Lower lobe of right lung (tissue), 2 donors: ENCODE measurements at regions not wholly inside any gene's neighbourhood (a gene's known extent, or its start where the extent isn't known, plus 50 kb on each side); places are given as distances from the start of the nearest gene placed in this dataset.

ENCODE experiments used
- ATAC-seq, 2 donors: fragments of 200-7000 bp; cut with Tn5 transposase; one replicate each; pipeline ENCODE4 v1.9.1; 2020 to 2022; ENCODE audit warnings: mild to moderate bottlenecking in 2 of 2, moderate library complexity in 2 of 2
- DNase-seq: peaks from one replicate; pipeline ENCODE4 v3.0.0-alpha.2; 2020
- H3K27ac ChIP-seq: fragments of 200-600 bp; one replicate; pipeline ENCODE4 v1.8.0; 2022
- H3K27me3 ChIP-seq: fragments of 200-600 bp; one replicate; pipeline ENCODE4 v1.8.0; 2022; ENCODE audit warnings: low read depth
- H3K36me3 ChIP-seq: fragments of 200-600 bp; one replicate; pipeline ENCODE4 v1.8.0; 2022; ENCODE audit warnings: mild to moderate bottlenecking
- H3K4me1 ChIP-seq: fragments of 200-600 bp; one replicate; pipeline ENCODE4 v1.8.0; 2022
- H3K4me3 ChIP-seq: fragments of 200-600 bp; one replicate; pipeline ENCODE4 v1.8.0; 2022; ENCODE audit warnings: mild to moderate bottlenecking
- H3K9me3 ChIP-seq: fragments of 200-600 bp; one replicate; pipeline ENCODE4 v1.8.0; 2022
- CTCF ChIP-seq: fragments of 200-600 bp; IDR thresholded peaks from one replicate; pipeline ENCODE4 v1.8.0; 2022; ENCODE audit warnings: antibody characterized with exemption, mild to moderate bottlenecking
- intact Hi-C: fragments of 100-400 bp; cut with DNase I; formaldehyde crosslinking; loops from one replicate; pipeline ENCODE4 v1.11.0; 2022
- donor health status: DM: no; HTN: yes; CAD: no; lungs with severe emphysema.

GRCh38 chr6:44538131-44538806, 150.8 kb downstream of the CDC5L start:
- Histone ChIP-seq H3K36me3 (no peaks in the 10 kb centered on the region), H3K27ac (no peak overlapping the region), H3K4me3 (no peak overlapping the region), H3K27me3 (no peaks in the 10 kb centered on the region), H3K9me3 (no peaks in the 10 kb centered on the region), H3K4me1 (no peaks in the 10 kb centered on the region)
- ATAC-seq, result no peak
- DNase-seq, result no peak
- no peak for TF ChIP-seq CTCF
- intact Hi-C loops, result no loop called here

GRCh38 chr6:44538807-44539201, 151.3 kb downstream of the CDC5L start:
- Histone ChIP-seq H3K9me3 (no peaks in the 10 kb centered on the region), H3K27ac (no peak overlapping the region), H3K4me3 (no peak overlapping the region), H3K27me3 (no peaks in the 10 kb centered on the region), H3K4me1 (no peaks in the 10 kb centered on the region), H3K36me3 (no peaks in the 10 kb centered on the region)
- DNase-seq (no peak), ATAC-seq (peak in 1 of 2 donors; percentile 23)
- no peak for TF ChIP-seq CTCF
- intact Hi-C loops, result no loop called here

- H3K4me1 ChIP-seq, result no peaks in the 10 kb centered on the region
- no peak overlapping the region for H3K27ac ChIP-seq
- DNase-seq, result no peak
- intact Hi-C loops, result no loop called here
- H3K27me3 ChIP-seq, result no peaks in the 10 kb centered on the region
- H3K9me3 ChIP-seq, result no peaks in the 10 kb centered on the region
- no peak for ATAC-seq
- no peaks in the 10 kb centered on the region for H3K36me3 ChIP-seq
- no peak for TF ChIP-seq CTCF
- H3K4me3 ChIP-seq, result no peak overlapping the region
Measured at GRCh38 chr6:44539701-44540355, 152.3 kb downstream of the CDC5L start.

GRCh38 chr6:44540881-44541280, 153.4 kb downstream of the CDC5L start:
- no peak for TF ChIP-seq CTCF
- H3K27ac ChIP-seq, result no peak overlapping the region
- DNase-seq (no peak), ATAC-seq (no peak)
- H3K4me3 ChIP-seq, result no peak overlapping the region
- no peaks in the 10 kb centered on the region for H3K36me3 ChIP-seq
- no peaks in the 10 kb centered on the region for H3K9me3 ChIP-seq
- H3K27me3 ChIP-seq, result no peaks in the 10 kb centered on the region
- no peaks in the 10 kb centered on the region for H3K4me1 ChIP-seq
- intact Hi-C loops, result no loop called here

GRCh38 chr6:44542401-44543116, 155.1 kb downstream of the CDC5L start:
- no peak overlapping the region for H3K4me3 ChIP-seq
- no peak for TF ChIP-seq CTCF
- DNase-seq (no peak), ATAC-seq (no peak)
- no peaks in the 10 kb centered on the region for H3K9me3 ChIP-seq
- H3K27ac ChIP-seq, result no peak overlapping the region
- intact Hi-C loops, result no loop called here
- no peaks in the 10 kb centered on the region for H3K36me3 ChIP-seq
- H3K27me3 ChIP-seq, result no peaks in the 10 kb centered on the region
- no peaks in the 10 kb centered on the region for H3K4me1 ChIP-seq
